ENCODE measurements at regions not wholly inside any gene's neighbourhood (a gene's known extent, or its start where the extent isn't known, plus 50 kb on each side); places are given as distances from the start of the nearest gene placed in this dataset.

GRCh38 chr9:93829271-93830011 lies 125.7 kb downstream of the BARX1 start:
- H3K4me1 ChIP-seq (ENCODE audit: control insufficient read depth, insufficient read depth, low read length) = no peaks in the 10 kb centered on the region
- RAD21 ChIA-PET (ENCODE audit: unreplicated experiment) = no interaction called here
- no peaks in the 10 kb centered on the region for H3K79me2 ChIP-seq (ENCODE audit: control insufficient read depth, insufficient read depth, low read length)
- SMC1A ChIA-PET (ENCODE audit: uncharacterized antibody, unreplicated experiment) = no interaction called here
- no peak for ATAC-seq
- H4K20me1 ChIP-seq (ENCODE audit: control insufficient read depth, insufficient read depth) = no peaks in the 10 kb centered on the region
- no peaks in the 10 kb centered on the region for H3K36me3 ChIP-seq (ENCODE audit: control insufficient read depth in 2 of 2, insufficient read depth in 2 of 2, low read length in 1 of 2)
- no peak overlapping the region for H2AFZ ChIP-seq (ENCODE audit: control insufficient read depth, low read depth, low read length)
- in situ Hi-C loops (cut with MboI) (no loop called here), intact Hi-C loops (cut with micrococcal nuclease; ENCODE audit: unreplicated experiment) (no loop called here)
- WGBS (ENCODE audit: insufficient coverage, insufficient replicate concordance, low lambda C conversion rate, missing lambda C conversion rate) = 22% methylated on average over 15 of the region's 15 CpGs
- POLR2A ChIA-PET = no interaction called here
- FAIRE-seq = no peak
- TF ChIP-seq GABPA (IDR thresholded peaks at IDR 0.05; ENCODE audit: low read depth) (no peak), NR2F1 (conservative IDR thresholded peaks at IDR 0.05) (no peak), EGR1 (IDR thresholded peaks at IDR 0.05; ENCODE audit: borderline replicate concordance in 1 of 2, low read depth in 2 of 2, low read length in 2 of 2) (no peak), SP1 (IDR thresholded peaks at IDR 0.05; ENCODE audit: low read depth, low read length) (no peak), MTA2 (IDR thresholded peaks at IDR 0.05; ENCODE audit: low read depth) (no peak)
- no peak overlapping the region for H3K9ac ChIP-seq (ENCODE audit: control insufficient read depth, insufficient read depth, low read length)
- H3K4me3 ChIP-seq = no peak overlapping the region
- H3K9me3 ChIP-seq (replicated peaks; ENCODE audit: control insufficient read depth, insufficient read depth, low read length) = no peaks in the 10 kb centered on the region
- no TSS peak for BruUV-seq (replicated peaks)
- CTCF ChIA-PET = no interaction called here
- DNase-seq (ENCODE audit: low read depth, low spot score) = no peak
- H3K27ac ChIP-seq (ENCODE audit: control insufficient read depth, insufficient read depth) = no peak overlapping the region
- H3K4me2 ChIP-seq (ENCODE audit: control insufficient read depth, insufficient read depth) = no peak overlapping the region
- peaks cover 0 to 1% of the 10 kb centered on the region in 2 experiments; a peak in 2 of 4 replicates for H3K27me3 ChIP-seq (replicated peaks in 1 of 2; ENCODE audit: control insufficient read depth in 2 of 2, insufficient read depth in 2 of 2, low read length in 1 of 2)

DNA sequence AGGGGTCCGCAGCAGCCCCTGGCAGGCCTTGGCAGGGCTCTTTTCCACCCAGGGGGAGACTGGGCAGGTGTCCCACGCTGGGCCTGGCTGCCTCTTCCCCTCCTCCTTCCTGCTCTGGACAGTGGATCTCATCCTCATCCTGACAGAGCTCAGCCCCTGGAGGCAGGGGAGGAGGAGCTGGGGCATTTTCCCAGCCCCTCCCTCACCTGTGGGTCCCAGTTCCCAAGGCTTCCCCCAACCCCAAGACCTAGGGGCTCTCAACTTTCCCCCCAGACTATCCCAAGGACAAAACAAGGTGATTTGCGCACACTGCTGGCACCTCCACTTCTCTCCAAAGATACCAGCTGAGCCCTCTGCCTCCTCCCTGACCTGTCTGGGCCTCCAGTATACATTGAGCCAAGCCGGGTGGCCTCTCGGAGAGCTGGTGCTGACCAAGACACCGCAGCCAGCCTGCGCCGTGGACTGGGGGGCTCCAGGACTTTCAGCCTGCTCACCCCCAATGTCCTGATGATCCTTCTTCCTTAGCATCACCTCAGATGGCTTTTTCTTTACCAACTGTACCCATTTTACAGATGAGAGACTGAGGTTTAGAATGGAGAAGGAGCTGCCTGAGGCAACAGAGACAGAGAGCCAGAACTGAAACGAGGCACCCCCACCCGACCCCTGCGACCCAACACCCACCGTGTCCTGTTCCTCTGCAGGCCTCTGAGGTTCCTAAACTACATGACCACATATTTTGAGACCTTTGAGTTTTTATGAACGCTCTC lies 126.6 kb downstream of the BARX1 start:
- WGBS (ENCODE audit: insufficient coverage, insufficient replicate concordance, low lambda C conversion rate, missing lambda C conversion rate) = 16% methylated on average over 13 of the region's 13 CpGs
- Histone ChIP-seq H2AFZ (ENCODE audit: control insufficient read depth, low read depth, low read length) (no peak overlapping the region), H3K9me3 (replicated peaks; ENCODE audit: control insufficient read depth, insufficient read depth, low read length) (no peaks in the 10 kb centered on the region), H3K9ac (ENCODE audit: control insufficient read depth, insufficient read depth, low read length) (no peak overlapping the region), H4K20me1 (ENCODE audit: control insufficient read depth, insufficient read depth) (no peaks in the 10 kb centered on the region), H3K4me1 (ENCODE audit: control insufficient read depth, insufficient read depth, low read length) (no peaks in the 10 kb centered on the region), H3K4me2 (ENCODE audit: control insufficient read depth, insufficient read depth) (no peak overlapping the region), H3K4me3 (no peak overlapping the region), H3K27me3 (replicated peaks in 1 of 2; ENCODE audit: control insufficient read depth in 2 of 2, insufficient read depth in 2 of 2, low read length in 1 of 2) (peaks cover 0 to 1% of the 10 kb centered on the region in 2 experiments; a peak in 2 of 4 replicates), H3K27ac (ENCODE audit: control insufficient read depth, insufficient read depth) (no peak overlapping the region), H3K36me3 (ENCODE audit: control insufficient read depth in 2 of 2, insufficient read depth in 2 of 2, low read length in 1 of 2) (no peaks in the 10 kb centered on the region), H3K79me2 (ENCODE audit: control insufficient read depth, insufficient read depth, low read length) (no peaks in the 10 kb centered on the region)
- no peak for ATAC-seq
- ChIA-PET POLR2A (no interaction called here), SMC1A (ENCODE audit: uncharacterized antibody, unreplicated experiment) (no interaction called here), CTCF (no interaction called here), RAD21 (ENCODE audit: unreplicated experiment) (no interaction called here)
- in situ Hi-C loops (cut with MboI) = no loop called here
- DNase-seq (ENCODE audit: low read depth, low spot score) = no peak
- no TSS peak for BruUV-seq (replicated peaks)
- no peak for FAIRE-seq
- TF ChIP-seq, protein P1, sequence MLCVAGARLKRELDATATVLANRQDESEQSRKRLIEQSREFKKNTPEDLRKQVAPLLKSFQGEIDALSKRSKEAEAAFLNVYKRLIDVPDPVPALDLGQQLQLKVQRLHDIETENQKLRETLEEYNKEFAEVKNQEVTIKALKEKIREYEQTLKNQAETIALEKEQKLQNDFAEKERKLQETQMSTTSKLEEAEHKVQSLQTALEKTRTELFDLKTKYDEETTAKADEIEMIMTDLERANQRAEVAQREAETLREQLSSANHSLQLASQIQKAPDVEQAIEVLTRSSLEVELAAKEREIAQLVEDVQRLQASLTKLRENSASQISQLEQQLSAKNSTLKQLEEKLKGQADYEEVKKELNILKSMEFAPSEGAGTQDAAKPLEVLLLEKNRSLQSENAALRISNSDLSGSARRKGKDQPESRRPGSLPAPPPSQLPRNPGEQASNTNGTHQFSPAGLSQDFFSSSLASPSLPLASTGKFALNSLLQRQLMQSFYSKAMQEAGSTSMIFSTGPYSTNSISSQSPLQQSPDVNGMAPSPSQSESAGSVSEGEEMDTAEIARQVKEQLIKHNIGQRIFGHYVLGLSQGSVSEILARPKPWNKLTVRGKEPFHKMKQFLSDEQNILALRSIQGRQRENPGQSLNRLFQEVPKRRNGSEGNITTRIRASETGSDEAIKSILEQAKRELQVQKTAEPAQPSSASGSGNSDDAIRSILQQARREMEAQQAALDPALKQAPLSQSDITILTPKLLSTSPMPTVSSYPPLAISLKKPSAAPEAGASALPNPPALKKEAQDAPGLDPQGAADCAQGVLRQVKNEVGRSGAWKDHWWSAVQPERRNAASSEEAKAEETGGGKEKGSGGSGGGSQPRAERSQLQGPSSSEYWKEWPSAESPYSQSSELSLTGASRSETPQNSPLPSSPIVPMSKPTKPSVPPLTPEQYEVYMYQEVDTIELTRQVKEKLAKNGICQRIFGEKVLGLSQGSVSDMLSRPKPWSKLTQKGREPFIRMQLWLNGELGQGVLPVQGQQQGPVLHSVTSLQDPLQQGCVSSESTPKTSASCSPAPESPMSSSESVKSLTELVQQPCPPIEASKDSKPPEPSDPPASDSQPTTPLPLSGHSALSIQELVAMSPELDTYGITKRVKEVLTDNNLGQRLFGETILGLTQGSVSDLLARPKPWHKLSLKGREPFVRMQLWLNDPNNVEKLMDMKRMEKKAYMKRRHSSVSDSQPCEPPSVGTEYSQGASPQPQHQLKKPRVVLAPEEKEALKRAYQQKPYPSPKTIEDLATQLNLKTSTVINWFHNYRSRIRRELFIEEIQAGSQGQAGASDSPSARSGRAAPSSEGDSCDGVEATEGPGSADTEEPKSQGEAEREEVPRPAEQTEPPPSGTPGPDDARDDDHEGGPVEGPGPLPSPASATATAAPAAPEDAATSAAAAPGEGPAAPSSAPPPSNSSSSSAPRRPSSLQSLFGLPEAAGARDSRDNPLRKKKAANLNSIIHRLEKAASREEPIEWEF (IDR thresholded peaks at IDR 0.05; ENCODE audit: insufficient replicate concordance, low read depth, low read length) = no peak
- TF ChIP-seq ZZZ3 (IDR thresholded peaks at IDR 0.05; ENCODE audit: control insufficient read depth, insufficient read length, low read depth) (no peak), BHLHE40 (IDR thresholded peaks at IDR 0.05; ENCODE audit: borderline replicate concordance in 1 of 2, low read depth in 2 of 2, low read length in 1 of 2) (no peak), PAX8 (IDR thresholded peaks at IDR 0.05) (no peak), MAX (IDR thresholded peaks at IDR 0.05; ENCODE audit: low read depth, low read length) (no peak)
- intact Hi-C loops (cut with micrococcal nuclease; ENCODE audit: unreplicated experiment) = no loop called here
